IPS-NIHi7 (cell line): ENCODE measurements at regions not wholly inside any gene's neighbourhood (a gene's known extent, or its start where the extent isn't known, plus 50 kb on each side); places are given as distances from the start of the nearest gene placed in this dataset.
"Not testable (repeated sequence)": the region's sequence is repeated elsewhere in the genome, so short reads cannot be mapped to it uniquely, and the experiment has no call there.

Experiments used
- DNase-seq: peaks from one replicate; pipeline ENCODE4 v3.0.0; 2012; ENCODE audit warnings: mixed read lengths; ENCODE audit errors: extremely low spot score

- DNase-seq: no peak
Observed at GRCh38 chr12:72863671-72864070, 591.5 kb downstream of the TRHDE start.

DNA sequence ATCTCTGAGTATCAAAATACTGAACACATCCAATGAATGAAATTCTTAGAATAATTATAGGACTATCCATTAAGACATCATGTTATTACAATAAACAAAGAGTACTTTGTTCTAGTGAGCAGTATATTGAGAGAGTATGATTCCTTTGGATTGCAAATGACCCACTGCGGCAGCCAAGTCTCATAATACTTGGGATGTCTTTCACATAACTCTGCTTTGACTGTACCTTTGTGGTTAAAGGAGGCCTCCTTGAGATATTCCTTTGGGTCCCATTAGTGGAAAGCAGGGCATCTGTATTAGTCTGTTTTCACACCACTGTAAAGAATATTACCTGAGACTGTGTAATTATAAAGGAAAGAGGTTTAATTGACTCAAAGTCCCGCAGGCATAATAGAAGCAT, 593.8 kb downstream of the TRHDE start:
- DNase-seq: no peak

DNA sequence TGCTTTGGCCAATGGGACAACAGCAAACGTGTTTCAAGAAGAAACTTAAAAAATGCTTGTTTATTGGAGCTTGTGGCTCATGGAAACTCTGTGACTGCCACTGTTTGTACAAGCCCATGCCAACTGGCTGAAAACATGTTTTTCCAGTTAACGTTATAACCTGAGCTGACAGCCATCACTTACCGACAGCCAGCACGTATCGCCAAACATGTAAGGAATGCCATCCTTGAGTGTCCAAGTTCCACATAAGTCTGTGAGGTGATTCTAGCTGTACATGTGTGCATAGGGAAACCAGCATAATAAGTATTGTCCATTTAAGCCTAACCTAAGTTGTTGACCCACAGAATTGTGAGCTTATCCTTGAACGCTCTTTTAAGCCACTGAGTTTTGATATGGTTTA, 596.9 kb downstream of the TRHDE start:
- no peak for DNase-seq

GRCh38 chr12:72872238-72872887, 600.2 kb downstream of the TRHDE start:
- no peak for DNase-seq

DNA sequence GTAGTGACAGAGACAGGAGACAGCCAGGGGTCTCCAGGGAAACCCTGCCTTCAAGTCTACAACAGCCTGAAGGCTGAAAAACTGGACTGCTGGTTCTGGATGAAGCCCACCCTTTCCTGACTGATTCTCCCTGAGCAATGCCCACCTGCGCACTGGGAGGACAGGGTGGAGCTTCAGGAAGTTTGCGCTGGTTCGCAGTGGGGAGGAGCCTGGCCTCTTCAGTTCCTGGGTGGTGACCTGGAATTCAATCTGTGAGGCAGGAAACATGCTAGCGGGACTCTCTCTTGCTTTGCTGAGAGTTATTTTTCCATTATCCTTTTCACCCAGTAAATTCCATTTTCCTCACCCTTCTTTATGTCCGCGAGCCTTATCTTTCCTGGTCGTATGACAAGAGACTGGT, 600.8 kb downstream of the TRHDE start:
- no peak for DNase-seq

DNA sequence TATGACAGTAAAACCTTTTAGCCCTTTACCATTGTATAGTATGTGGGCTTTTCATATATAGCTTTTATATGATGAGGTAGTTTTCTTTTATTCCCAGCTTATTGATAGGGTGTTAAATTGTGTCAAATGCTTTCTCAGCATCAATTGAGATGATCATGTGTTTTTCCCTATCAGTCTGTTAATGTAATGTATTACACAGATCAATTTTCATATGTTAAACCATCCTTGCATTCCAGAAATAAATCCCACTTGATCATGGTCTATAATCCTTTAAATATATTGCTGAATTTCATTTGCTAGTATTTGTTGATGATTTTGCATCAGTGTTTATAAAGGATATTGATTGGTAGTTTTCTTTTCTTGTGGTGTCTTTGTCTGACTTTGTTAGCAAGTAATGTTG, 603.9 kb downstream of the TRHDE start:
- DNase-seq: no peak

DNA sequence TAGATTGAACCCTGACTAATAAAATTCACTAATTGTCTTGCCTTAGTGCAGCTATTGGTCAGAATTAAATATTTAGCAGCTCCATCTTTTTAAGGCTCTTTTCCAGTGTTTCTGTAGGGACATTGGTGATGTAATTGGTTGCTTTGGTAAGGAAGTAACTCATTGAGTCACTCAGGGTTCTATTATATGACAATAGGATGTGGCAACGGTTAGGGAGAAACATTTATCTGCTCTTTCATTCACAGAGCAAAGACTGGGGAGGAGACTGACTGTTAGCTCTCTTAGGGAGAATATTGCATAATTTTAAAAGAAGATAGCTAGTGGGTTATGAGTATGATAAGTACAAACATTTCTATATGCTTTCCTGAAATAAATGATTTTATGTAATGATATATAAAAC, 616.5 kb downstream of the TRHDE start:
- no peak for DNase-seq

DNA sequence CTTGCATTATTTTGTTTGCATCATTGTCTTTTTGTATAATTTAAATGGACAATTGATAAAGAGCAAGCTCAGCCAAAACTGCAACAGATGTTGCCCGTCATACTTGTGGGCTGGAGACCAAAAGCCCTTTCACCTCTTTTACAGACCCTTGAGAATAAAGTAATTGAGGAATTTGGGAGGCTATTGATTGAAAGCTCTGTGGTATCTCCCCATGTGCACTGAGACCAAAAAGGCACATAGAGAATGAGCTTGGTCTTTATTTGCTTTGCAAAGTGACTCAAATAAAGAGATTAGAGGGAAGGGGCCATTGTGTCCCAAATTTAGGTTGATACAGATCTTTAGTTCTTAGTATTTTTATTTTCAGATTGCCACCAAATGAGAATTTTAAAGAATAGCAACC, 617.6 kb downstream of the TRHDE start:
- DNase-seq: no peak

DNA sequence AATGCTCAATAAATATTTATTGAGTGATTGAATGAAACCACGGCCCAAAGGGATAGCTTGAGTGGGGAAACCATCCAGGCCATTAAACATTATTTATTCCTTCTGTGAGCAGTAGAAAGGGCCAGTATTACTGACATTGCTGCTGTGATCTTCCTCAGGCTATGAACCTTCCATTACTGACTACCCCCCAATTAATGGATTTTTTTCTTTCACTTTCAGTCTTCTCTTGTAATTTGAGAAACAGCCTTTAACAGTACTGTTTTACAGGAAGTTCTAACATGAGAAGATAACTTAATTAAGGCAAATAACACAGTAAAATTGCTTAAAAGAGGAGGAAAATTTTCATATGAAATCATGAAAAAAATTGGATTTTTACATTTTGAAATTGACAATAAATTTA, 629.5 kb downstream of the TRHDE start:
- DNase-seq: no peak

DNA sequence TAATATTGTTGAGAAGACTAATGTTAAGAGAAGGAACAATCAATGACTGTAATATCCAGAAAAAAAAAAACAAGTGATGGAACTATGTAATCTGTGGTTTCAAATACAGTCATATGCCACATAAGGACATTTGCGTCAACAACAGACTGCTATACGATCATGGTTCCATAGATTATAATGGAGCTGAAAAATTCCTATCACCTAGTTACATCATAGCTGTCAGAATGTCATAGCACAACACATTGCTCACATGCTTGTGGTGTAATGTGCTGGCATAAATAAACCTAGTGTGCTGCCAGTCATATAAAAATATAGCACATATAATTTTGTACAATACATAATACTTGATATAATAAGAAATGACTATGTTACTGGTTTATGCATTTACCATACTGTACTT, 653.5 kb downstream of the TRHDE start:
- no peak for DNase-seq

DNA sequence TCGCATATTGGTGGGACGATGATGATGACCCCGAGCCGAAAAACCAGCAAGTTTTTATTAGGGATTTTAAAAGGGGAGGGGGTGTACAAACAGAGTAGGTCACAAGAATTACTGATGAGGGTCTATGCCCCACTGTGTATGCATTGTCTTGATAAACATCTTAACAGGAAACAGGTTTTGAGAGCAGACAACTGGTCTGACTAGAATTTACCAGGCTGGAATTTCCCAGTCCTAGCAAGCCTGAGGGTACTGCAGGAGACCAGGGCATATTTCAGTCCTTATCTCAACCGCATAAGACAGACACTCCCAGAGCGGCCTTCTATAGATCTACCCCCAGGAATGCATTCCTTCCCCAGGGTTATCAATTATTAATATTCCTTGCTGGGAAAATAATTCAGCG, 659.7 kb downstream of the TRHDE start:
- not testable (repeated sequence) for DNase-seq

GRCh38 chr12:72937486-72937885, 665.3 kb downstream of the TRHDE start:
- no peak for DNase-seq

GRCh38 chr12:72957454-72957853, 685.3 kb downstream of the TRHDE start:
- DNase-seq: no peak

- no peak for DNase-seq
Observed at GRCh38 chr12:72966684-72967083, 694.5 kb downstream of the TRHDE start.

DNA sequence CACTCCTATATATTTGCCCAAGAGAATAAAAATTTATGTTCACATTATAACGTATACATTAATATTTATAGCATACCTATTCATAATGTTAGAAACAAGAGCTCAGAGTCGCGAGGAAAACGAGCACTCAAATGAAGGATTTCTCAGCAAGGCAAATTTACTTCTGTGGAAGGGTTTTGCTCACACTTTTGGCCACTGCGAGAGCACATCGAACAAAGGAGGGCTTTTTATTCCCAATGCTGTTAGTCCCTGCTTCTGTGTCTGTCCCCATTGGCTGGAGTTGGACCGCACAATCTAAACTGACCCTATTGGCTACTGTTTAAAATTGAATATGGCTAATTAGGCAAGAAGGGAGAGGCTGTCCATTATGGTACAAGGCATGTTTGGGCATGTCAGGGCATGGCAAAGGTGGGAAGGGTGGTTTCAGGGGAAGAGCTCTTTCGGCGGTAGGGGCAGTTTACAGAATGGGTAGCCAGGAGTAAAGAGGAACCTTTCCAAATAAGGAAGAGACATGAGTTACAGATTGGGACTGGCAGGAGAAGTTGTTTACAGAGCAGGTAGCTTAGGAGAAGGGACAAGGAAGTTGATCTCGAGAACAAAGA, 702.9 kb downstream of the TRHDE start:
- DNase-seq: no peak

GRCh38 chr12:72978999-72979398, 706.8 kb downstream of the TRHDE start:
- no peak for DNase-seq

DNA sequence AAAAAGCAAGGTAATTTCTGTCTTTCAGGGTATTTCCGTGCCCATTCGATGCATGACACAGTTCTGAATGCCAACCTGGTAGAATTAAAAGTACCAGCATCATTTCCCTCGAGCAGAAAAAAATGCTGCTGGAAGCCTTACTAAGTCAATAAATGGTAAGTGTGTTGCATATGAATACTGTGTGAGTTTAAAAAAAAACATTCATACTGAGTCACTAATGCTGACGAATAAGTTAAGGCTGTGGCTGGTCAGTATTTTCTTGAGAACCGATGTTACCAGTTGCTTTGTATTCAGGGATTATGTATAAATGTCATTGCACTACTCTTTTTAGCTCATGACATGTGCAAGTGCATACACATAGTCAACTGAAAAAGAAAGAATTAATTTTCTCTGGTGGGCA, 710.2 kb downstream of the TRHDE start:
- no peak for DNase-seq

- no peak for DNase-seq
Observed at GRCh38 chr12:72986963-72987362, 714.8 kb downstream of the TRHDE start.

DNA sequence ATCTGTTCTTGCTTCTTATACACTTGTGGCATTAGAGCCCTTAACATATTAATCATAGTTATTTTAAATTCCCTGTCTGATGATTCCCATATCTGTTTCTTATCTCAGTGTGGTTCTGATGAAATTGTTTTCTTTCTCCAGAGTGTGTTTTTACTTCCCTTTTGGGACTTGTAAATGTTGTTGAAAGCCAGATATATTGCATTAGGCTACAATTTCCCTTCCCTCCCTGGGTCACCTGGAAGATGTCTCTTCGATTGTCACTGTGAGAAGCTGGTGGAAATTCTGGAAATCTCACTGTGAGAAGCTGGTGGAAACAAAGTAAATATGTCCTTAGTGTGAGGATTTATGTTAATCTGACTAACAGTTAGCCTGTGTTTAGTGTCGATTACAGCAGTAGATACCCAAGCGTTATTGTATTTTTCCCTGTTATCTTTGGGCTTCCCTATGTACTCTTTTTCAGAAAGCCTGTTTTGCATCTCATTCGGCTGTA, 717.3 kb downstream of the TRHDE start:
- no peak for DNase-seq

DNA sequence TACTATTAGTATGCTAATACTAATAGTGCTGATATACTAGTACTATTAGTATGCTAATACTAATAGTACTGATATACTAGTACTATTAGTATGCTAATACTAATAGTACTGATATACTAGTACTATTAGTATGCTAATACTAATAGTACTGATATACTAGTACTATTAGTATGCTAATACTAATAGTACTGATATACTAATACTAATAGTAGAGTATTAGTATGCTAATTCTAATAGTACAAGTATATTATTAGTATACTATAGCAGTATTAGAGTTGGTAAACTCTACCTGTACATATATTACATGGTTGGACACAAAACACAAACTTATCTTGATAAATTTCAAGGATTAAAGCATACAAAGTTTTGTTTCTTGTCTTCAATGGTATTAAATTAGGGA, 722.9 kb downstream of the TRHDE start:
- not testable (repeated sequence) for DNase-seq

- no peak for DNase-seq
Observed at GRCh38 chr12:72995616-72996015, 723.4 kb downstream of the TRHDE start.

- not testable (repeated sequence) for DNase-seq
Observed at GRCh38 chr12:73001806-73002205, 729.6 kb downstream of the TRHDE start.

- DNase-seq: not testable (repeated sequence)
Observed at GRCh38 chr12:73002504-73002903, 730.3 kb downstream of the TRHDE start.
